ENCODE measurements at regions not wholly inside any gene's neighbourhood (a gene's known extent, or its start where the extent isn't known, plus 50 kb on each side); places are given as distances from the start of the nearest gene placed in this dataset.

- TF ChIP-seq CTCF (IDR thresholded peaks at IDR 0.05) = no peak
Observed at GRCh38 chr14:61113561-61114225, 132.6 kb downstream of the SLC38A6 start.

GRCh38 chr14:61112506-61112905, 131.5 kb downstream of the SLC38A6 start:
- no peak for TF ChIP-seq CTCF (IDR thresholded peaks at IDR 0.05)

GRCh38 chr14:61111731-61112130, 130.7 kb downstream of the SLC38A6 start:
- no peak for TF ChIP-seq CTCF (IDR thresholded peaks at IDR 0.05)

GRCh38 chr14:61111209-61111665, 130.2 kb downstream of the SLC38A6 start:
- TF ChIP-seq CTCF (IDR thresholded peaks at IDR 0.05) = no peak

- no peak for TF ChIP-seq CTCF (IDR thresholded peaks at IDR 0.05)
Observed at GRCh38 chr14:61110316-61111082, 129.5 kb downstream of the SLC38A6 start.

GRCh38 chr14:61109288-61109687, 128.2 kb downstream of the SLC38A6 start:
- TF ChIP-seq CTCF (IDR thresholded peaks at IDR 0.05) = no peak

- TF ChIP-seq CTCF (IDR thresholded peaks at IDR 0.05) = no peak
Observed at GRCh38 chr14:61108496-61109141, 127.6 kb downstream of the SLC38A6 start.

Measured in LNCAP (cell line).